Ascending aorta (tissue), 2 donors: ENCODE measurements at regions not wholly inside any gene's neighbourhood (a gene's known extent, or its start where the extent isn't known, plus 50 kb on each side); places are given as distances from the start of the nearest gene placed in this dataset.

Source experiments
- DNase-seq, 2 donors: peaks; one replicate each; pipeline ENCODE4 v3.0.0-alpha.2; 2019; ENCODE audit warnings: low spot score in 2 of 2
- H3K27ac ChIP-seq, 2 donors: fragments of 200-600 bp; sonication (generic); one replicate each; pipeline ENCODE4 v1.5.1; 2016 to 2017; ENCODE audit warnings: mild to moderate bottlenecking in 1 of 2
- H3K27me3 ChIP-seq: fragments of 200-600 bp; sonication (generic); one replicate; pipeline ENCODE4 v1.5.1; 2017
- H3K36me3 ChIP-seq, 2 donors: fragments of 200-600 bp; sonication (generic); one replicate each; pipeline ENCODE4 v1.5.1; 2016
- H3K4me1 ChIP-seq, 2 donors: fragments of 200-600 bp; sonication (generic); one replicate each; pipeline ENCODE4 v1.5.1; 2016 to 2017; ENCODE audit warnings: mild to moderate bottlenecking in 1 of 2
- H3K4me3 ChIP-seq, 2 donors: fragments of 200-600 bp; sonication (generic); one replicate each; pipeline ENCODE4 v1.5.1; 2016 to 2017; ENCODE audit warnings: mild to moderate bottlenecking in 1 of 2
- H3K9me3 ChIP-seq, 2 donors: fragments of 200-600 bp; sonication (generic); one replicate each; pipeline ENCODE4 v1.5.1; 2016
- CTCF ChIP-seq, 3 experiments: fragments of 200-600 bp in 2 of 3; fragments of 450-650 bp in 1 of 3; sonication (generic) in 2 of 3; IDR thresholded peaks; one replicate each; pipeline ENCODE4 v1.5.1; 2016 to 2019; ENCODE audit warnings: antibody characterized with exemption in 3 of 3, mild to moderate bottlenecking in 1 of 3, moderate library complexity in 1 of 3
- intact Hi-C: fragments of 100-400 bp; cut with DNase I; formaldehyde crosslinking; loops from one replicate; pipeline ENCODE4 v1.15.1; 2023

- TF ChIP-seq CTCF (IDR thresholded peaks at IDR 0.05), result no peak
- H3K4me3 ChIP-seq, result no peak overlapping the region
- no peaks in the 10 kb centered on the region for H3K4me1 ChIP-seq
- H3K9me3 ChIP-seq, result peaks cover 0 to 2% of the 10 kb centered on the region in 2 donors
- no peak overlapping the region for H3K27ac ChIP-seq
- no peaks in the 10 kb centered on the region for H3K36me3 ChIP-seq
- H3K27me3 ChIP-seq, result no peaks in the 10 kb centered on the region
- intact Hi-C loops, result no loop called here
- no peak for DNase-seq
Measured at GRCh38 chr5:155380480-155380879, 366.9 kb downstream of the KIF4B start.

- no peak for DNase-seq
- Histone ChIP-seq H3K4me1 (no peaks in the 10 kb centered on the region), H3K27ac (no peak overlapping the region), H3K27me3 (no peaks in the 10 kb centered on the region), H3K4me3 (no peak overlapping the region), H3K9me3 (peaks cover 0 to 2% of the 10 kb centered on the region in 2 donors), H3K36me3 (no peaks in the 10 kb centered on the region)
- TF ChIP-seq CTCF (IDR thresholded peaks at IDR 0.05), result no peak
- intact Hi-C loops, result no loop called here
Measured at GRCh38 chr5:155381654-155382053, 368.1 kb downstream of the KIF4B start.

DNA sequence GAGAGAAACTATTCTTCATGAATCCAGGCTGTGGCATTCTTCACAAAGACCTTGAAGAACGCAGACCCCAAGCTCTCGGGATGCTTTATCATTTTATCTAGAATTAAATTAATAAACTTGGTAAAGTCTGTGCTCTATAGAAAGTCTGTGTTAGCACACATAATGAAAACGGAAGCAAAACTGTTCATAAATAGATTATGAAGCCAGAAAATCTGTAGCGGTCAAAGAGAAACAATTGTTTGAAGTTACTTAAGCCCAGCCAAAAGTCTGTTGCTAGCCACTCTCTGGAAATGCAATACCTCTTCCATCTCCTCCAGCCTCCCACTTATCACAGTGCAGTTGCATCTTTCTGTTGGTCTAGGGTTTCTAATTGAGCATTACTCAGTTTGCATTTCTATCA is 375.9 kb downstream of the KIF4B start:
- no peak for DNase-seq
- Histone ChIP-seq H3K9me3 (peaks cover 0 to under 1% of the 10 kb centered on the region in 2 donors), H3K27me3 (no peaks in the 10 kb centered on the region), H3K4me1 (no peaks in the 10 kb centered on the region), H3K36me3 (no peaks in the 10 kb centered on the region), H3K27ac (no peak overlapping the region), H3K4me3 (no peak overlapping the region)
- TF ChIP-seq CTCF (IDR thresholded peaks at IDR 0.05), result no peak
- intact Hi-C loops, result no loop called here

- Histone ChIP-seq H3K27me3 (no peaks in the 10 kb centered on the region), H3K4me3 (no peak overlapping the region), H3K4me1 (no peaks in the 10 kb centered on the region), H3K9me3 (no peaks in the 10 kb centered on the region), H3K36me3 (no peaks in the 10 kb centered on the region), H3K27ac (no peak overlapping the region)
- intact Hi-C loops, result no loop called here
- no peak for TF ChIP-seq CTCF (IDR thresholded peaks at IDR 0.05)
- no peak for DNase-seq
Measured at GRCh38 chr5:155394727-155395126, 381.2 kb downstream of the KIF4B start.

- TF ChIP-seq CTCF (IDR thresholded peaks at IDR 0.05), result no peak
- intact Hi-C loops, result no loop called here
Measured at GRCh38 chr5:155402927-155403640, 389.5 kb downstream of the KIF4B start.

DNA sequence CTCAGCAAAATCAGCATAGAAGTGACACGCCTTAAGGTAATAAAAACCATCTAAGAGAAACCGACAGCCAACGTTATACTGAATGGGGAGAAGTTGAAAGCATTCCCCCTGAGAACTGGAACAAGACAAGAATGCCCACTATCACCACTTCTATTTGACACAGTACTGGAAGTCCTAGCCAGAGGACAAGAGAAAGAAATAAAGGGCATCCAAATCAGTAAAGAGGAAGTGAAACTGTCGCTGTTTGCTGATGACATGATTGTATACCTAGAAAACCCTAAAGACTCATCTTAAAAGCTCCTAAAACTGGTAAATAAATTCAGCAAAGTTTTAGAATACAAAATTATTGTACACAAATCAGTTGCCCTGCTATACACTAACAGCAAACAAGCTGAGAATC is 393.3 kb downstream of the KIF4B start:
- Histone ChIP-seq H3K9me3 (no peaks in the 10 kb centered on the region), H3K36me3 (no peaks in the 10 kb centered on the region), H3K4me1 (no peaks in the 10 kb centered on the region), H3K4me3 (no peak overlapping the region), H3K27me3 (no peaks in the 10 kb centered on the region), H3K27ac (no peak overlapping the region)
- TF ChIP-seq CTCF (IDR thresholded peaks at IDR 0.05), result no peak
- DNase-seq, result no peak
- intact Hi-C loops, result no loop called here

More at GRCh38 chr5:155402927-155403640, 389.5 kb downstream of the KIF4B start:
- Histone ChIP-seq H3K4me1 (no peaks in the 10 kb centered on the region), H3K27ac (no peak overlapping the region), H3K9me3 (no peaks in the 10 kb centered on the region), H3K4me3 (no peak overlapping the region), H3K36me3 (no peaks in the 10 kb centered on the region), H3K27me3 (no peaks in the 10 kb centered on the region)
- no peak for DNase-seq
